Retinal pigment epithelial cell (primary cell): ENCODE measurements at regions not wholly inside any gene's neighbourhood (a gene's known extent, or its start where the extent isn't known, plus 50 kb on each side); places are given as distances from the start of the nearest gene placed in this dataset.
"Not testable (repeated sequence)": the region's sequence is repeated elsewhere in the genome, so short reads cannot be mapped to it uniquely, and the experiment has no call there.

Source experiments
- DNase-seq: peaks from one replicate; pipeline ENCODE4 v3.0.0-alpha.2; 2010; ENCODE audit warnings: low read depth
- H3K4me3 ChIP-seq: 2 replicates; pipeline ENCODE4 v1.5.1; 2011; ENCODE audit warnings: mild to moderate bottlenecking, low read length, control low read depth, moderate library complexity
- TF ChIP-seq, protein P1 (sequence below): conservative IDR thresholded peaks from 2 replicates; pipeline ENCODE4 v1.5.1; 2011; ENCODE audit warnings: low read depth, low read length, control low read depth, inconsistent platforms

DNA sequence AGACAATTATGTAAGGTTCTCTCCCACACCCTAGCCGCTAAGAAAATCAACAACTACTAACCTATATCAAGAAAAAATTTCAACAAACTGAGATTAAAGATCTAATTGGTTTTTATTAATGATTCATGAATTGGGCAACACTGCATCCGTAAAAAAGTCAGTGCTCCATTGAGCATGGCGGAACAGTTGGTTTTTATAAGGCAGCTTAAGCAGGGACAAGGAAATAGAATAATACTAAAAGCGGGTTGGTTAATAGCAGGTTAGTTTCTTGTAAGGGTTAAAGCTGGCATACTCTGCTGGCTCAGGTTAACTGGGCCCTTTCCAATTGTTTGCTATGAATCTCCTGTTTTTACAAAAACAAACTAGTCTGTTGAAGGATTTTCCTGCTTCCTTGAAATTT lies 202.3 kb upstream of the RASGEF1B start:
- TF ChIP-seq, protein P1, sequence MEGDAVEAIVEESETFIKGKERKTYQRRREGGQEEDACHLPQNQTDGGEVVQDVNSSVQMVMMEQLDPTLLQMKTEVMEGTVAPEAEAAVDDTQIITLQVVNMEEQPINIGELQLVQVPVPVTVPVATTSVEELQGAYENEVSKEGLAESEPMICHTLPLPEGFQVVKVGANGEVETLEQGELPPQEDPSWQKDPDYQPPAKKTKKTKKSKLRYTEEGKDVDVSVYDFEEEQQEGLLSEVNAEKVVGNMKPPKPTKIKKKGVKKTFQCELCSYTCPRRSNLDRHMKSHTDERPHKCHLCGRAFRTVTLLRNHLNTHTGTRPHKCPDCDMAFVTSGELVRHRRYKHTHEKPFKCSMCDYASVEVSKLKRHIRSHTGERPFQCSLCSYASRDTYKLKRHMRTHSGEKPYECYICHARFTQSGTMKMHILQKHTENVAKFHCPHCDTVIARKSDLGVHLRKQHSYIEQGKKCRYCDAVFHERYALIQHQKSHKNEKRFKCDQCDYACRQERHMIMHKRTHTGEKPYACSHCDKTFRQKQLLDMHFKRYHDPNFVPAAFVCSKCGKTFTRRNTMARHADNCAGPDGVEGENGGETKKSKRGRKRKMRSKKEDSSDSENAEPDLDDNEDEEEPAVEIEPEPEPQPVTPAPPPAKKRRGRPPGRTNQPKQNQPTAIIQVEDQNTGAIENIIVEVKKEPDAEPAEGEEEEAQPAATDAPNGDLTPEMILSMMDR: no peak
- H3K4me3 ChIP-seq: no peak overlapping the region
- DNase-seq: no peak

DNA sequence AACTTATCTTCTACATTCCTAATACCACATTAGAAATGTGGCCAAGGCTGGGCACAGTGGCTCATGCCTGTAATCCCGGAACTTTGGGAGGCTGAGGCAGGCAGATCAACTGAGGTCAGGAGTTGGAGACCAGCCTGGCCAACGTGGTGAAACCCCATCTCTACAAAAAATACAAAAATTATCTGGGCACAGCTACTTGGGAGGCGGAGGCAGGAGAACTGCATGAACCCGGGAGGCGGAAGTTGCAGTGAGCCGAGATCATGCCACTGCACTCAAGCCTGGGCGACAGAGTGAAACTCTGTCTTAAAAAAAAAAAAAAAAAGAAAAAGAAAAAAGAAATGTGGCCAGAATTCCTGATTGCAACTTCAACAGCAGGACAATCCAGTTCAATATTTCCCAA lies 196.6 kb upstream of the RASGEF1B start:
- DNase-seq, H3K4me3 ChIP-seq: not testable (repeated sequence)

DNA sequence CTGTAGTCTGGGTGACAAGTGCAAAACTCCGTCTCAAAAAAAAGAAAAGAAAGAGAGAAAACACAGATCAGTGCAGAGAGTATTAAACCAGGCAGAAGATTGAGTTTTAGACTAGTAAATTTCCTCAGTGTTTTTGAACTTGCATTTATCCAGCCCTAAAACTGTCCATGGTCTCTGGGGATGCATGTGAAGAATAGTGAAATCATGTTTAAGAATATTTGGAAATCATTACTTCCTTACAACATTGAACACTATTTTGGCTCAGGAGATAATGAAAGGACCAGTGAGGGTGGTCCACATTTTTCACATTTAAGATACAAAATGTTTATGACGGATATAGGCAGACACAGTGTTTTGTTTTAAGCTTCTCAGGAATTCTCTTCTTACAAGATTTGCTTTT lies 195.8 kb upstream of the RASGEF1B start:
- no peak for DNase-seq
- TF ChIP-seq, protein P1: no peak
- no peak overlapping the region for H3K4me3 ChIP-seq

DNA sequence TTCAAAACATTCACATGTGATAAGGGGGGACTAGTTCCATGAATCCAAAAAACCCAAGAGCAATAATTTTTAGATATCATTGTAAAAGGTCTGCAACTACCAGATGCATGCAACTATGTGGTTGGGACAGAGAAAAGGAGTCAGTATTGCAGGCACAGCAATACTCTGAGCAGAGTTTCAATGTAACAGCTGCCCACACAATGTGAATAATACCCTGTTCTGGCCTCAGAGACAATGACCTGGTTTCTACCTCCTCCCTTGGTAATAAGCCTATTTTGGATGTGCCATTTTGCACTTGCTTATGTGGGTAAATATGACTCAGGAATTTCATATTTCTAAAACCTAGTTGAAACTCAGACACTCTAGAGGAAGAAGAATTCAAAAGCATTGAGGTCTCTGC lies 194.8 kb upstream of the RASGEF1B start:
- no peak overlapping the region for H3K4me3 ChIP-seq
- TF ChIP-seq, protein P1: no peak
- DNase-seq: no peak

DNA sequence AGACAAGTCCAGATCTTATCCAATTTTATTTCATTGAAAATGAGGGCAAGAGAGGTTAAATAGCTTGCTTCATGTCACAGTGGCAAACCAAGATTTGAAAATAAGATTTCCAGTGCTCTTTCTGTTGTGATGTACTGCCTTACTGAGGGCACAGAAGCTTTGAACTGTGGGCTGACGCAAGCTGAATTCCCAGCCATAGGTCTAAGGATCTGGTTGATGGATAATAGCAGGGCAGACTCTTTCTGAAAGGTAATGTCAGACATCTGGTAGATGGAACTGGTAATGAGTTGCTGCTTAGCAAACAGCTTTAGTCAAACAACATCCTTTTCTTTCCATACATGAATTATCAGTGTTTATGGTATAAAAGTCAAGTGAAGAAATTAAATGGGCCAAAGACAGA lies 193.9 kb upstream of the RASGEF1B start:
- no peak overlapping the region for H3K4me3 ChIP-seq
- DNase-seq: no peak
- TF ChIP-seq, protein P1: no peak

DNA sequence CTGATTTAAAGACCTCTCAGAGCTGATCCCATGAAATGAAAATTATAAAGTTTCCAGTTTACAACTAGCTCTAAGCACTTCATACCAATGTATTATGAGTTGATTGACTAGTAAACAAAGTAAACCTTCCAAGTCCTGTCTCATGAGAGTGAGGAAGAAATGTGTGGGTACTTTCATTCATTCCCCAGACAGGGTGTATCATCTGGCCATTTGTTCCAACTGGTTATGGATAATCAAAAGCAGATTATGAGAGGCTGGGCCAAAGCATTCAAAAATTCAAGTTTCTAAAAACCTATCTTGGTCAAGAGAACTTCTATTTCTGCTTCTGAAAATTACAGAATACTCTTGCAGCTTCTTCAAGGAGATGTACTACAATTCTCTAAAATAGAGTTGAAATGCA lies 193.3 kb upstream of the RASGEF1B start:
- no peak for DNase-seq
- TF ChIP-seq, protein P1: no peak
- H3K4me3 ChIP-seq: no peak overlapping the region

DNA sequence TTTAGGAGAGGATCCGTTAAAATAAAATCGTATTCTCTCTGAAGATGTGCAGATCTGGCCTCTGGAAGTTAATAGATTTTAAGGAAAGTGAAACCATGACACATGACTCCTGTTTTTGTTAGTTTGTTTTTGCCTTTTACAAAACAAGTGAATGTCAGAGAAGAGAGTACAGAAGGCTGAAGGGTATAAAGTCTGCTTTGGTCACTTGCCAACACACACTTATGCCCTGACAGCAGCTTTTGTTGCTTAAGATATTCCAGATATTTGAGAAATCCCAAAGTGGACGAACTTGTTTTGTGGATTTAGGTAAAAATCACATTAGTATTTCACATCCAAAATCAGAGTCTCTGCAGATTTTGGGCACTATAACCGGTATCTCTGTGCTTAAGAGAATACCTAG lies 192.4 kb upstream of the RASGEF1B start:
- peak; percentile 13 for DNase-seq
- no peak overlapping the region for H3K4me3 ChIP-seq
- TF ChIP-seq, protein P1: no peak

DNA sequence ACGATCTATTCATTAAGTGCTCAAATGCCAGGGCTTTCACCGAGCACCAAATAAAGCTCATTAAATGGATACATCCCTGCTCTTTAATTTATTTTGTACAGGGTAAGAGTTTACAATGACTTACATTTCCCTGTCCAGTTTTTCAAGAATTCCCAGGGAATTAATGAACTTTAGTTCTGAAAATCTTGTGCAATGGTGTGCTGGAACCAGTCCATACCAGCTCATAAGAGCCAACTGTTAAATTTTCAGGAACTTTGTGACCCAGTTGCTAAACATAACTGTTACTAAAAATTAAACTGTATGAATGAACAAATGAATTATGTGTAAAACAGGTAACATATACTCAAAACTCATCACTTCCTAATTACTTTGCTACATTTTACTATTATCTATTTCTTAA lies 191.7 kb upstream of the RASGEF1B start:
- H3K4me3 ChIP-seq: no peak overlapping the region
- DNase-seq: no peak
- TF ChIP-seq, protein P1: no peak
